Activated CD4-positive, alpha-beta T cell treated with anti-CD3 and anti-CD28 coated beads for 36 hours (primary cell): ENCODE measurements at regions not wholly inside any gene's neighbourhood (a gene's known extent, or its start where the extent isn't known, plus 50 kb on each side); places are given as distances from the start of the nearest gene placed in this dataset.

Source experiments
- ATAC-seq: fragments of 200-7000 bp; cut with Tn5 transposase; one replicate; pipeline ENCODE4 v1.10.0; 2021; ENCODE audit warnings: mild to moderate bottlenecking, moderate library complexity
- CTCF ChIA-PET: fragments of 350-600 bp; sonication (Branson Sonifier 250); formaldehyde crosslinking; loops from one replicate; lab custom pipeline; 2021; ENCODE audit warnings: antibody characterized with exemption; lab: Charles Lee
- POLR2A ChIA-PET: fragments of 350-600 bp; sonication (Branson Sonifier 250); formaldehyde crosslinking; loops from one replicate; lab custom pipeline; 2021; ENCODE audit warnings: antibody characterized with exemption, inconsistent platforms; lab: Charles Lee
- DNase-seq: peaks from one replicate; pipeline ENCODE4 v3.0.0-alpha.2; 2020
- H3K27ac Mint-ChIP-seq: one replicate; pipeline ENCODE4 v1.8.0; 2021; ENCODE audit warnings: mixed read lengths
- H3K27me3 Mint-ChIP-seq: one replicate; pipeline ENCODE4 v1.8.0; 2021; ENCODE audit warnings: mixed read lengths
- H3K36me3 Mint-ChIP-seq: one replicate; pipeline ENCODE4 v1.8.0; 2021; ENCODE audit warnings: low read depth, mixed read lengths
- H3K4me1 Mint-ChIP-seq: one replicate; pipeline ENCODE4 v1.8.0; 2021; ENCODE audit warnings: mixed read lengths
- H3K4me3 Mint-ChIP-seq: one replicate; pipeline ENCODE4 v1.8.0; 2021; ENCODE audit warnings: mild to moderate bottlenecking, moderate library complexity, mixed read lengths
- H3K9me3 Mint-ChIP-seq: one replicate; pipeline ENCODE4 v1.8.0; 2021; ENCODE audit warnings: low read depth, mixed read lengths
- intact Hi-C, 2 experiments: fragments of 100-400 bp; cut with DNase I in 1 of 2; cut with micrococcal nuclease in 1 of 2; formaldehyde crosslinking; loops; one replicate each; pipeline versions ENCODE4 v1.14.2 to v1.15.1; 2022 to 2024; cut with DNase I, micrococcal nuclease

- no peak for ATAC-seq
- peaks cover 5% of the 10 kb centered on the region for H3K27me3 Mint-ChIP-seq
- DNase-seq = no peak
- H3K4me3 Mint-ChIP-seq = no peak overlapping the region
- no peaks in the 10 kb centered on the region for H3K36me3 Mint-ChIP-seq
- ChIA-PET CTCF (interaction anchor here (0.6 to 0.9 kb wide), 3 partner anchors 15 to 1328 kb away, joined by 3 to 4 read pairs (median 3); no protein-coding TSS in a partner anchor), POLR2A (no interaction called here)
- intact Hi-C loops = loop anchor here (1.0 to 2.0 kb wide), 3 partner anchors 127 to 188 kb away; no protein-coding TSS in a partner anchor
- no peaks in the 10 kb centered on the region for H3K9me3 Mint-ChIP-seq
- H3K4me1 Mint-ChIP-seq = no peaks in the 10 kb centered on the region
- no peak overlapping the region for H3K27ac Mint-ChIP-seq
These were observed 132.0 kb downstream of the BUD13 start for GRCh38 chr11:116640641-116641402.

- Mint-ChIP-seq H3K4me1 (no peaks in the 10 kb centered on the region), H3K27ac (no peak overlapping the region), H3K36me3 (no peaks in the 10 kb centered on the region), H3K4me3 (no peak overlapping the region), H3K9me3 (no peaks in the 10 kb centered on the region), H3K27me3 (peaks cover 9% of the 10 kb centered on the region)
- DNase-seq = no peak
- POLR2A ChIA-PET = no interaction called here
- no peak for ATAC-seq
- intact Hi-C loops = no loop called here
- CTCF ChIA-PET = interaction anchor here (1.0 to 1.1 kb wide), 2 partner anchors 14 kb away, joined by 3 to 4 read pairs; no protein-coding TSS in a partner anchor
These were observed 134.3 kb downstream of the BUD13 start for GRCh38 chr11:116638463-116638862.

- no peaks in the 10 kb centered on the region for H3K9me3 Mint-ChIP-seq
- ChIA-PET CTCF (interaction anchor here (1.1 kb wide), 1 partner anchor 13 kb away, joined by 3 read pairs; no protein-coding TSS in a partner anchor), POLR2A (no interaction called here)
- H3K27ac Mint-ChIP-seq = no peak overlapping the region
- H3K27me3 Mint-ChIP-seq = peaks cover 9% of the 10 kb centered on the region
- DNase-seq (no peak), ATAC-seq (no peak)
- no peaks in the 10 kb centered on the region for H3K36me3 Mint-ChIP-seq
- H3K4me3 Mint-ChIP-seq = no peak overlapping the region
- intact Hi-C loops = no loop called here
- H3K4me1 Mint-ChIP-seq = no peaks in the 10 kb centered on the region
These were observed 135.0 kb downstream of the BUD13 start for GRCh38 chr11:116637766-116638165.

- no peak overlapping the region for H3K4me3 Mint-ChIP-seq
- DNase-seq = no peak
- intact Hi-C loops = no loop called here
- ChIA-PET POLR2A (no interaction called here), CTCF (interaction anchor here (0.8 kb wide), 1 partner anchor 1538 kb away, joined by 3 read pairs; no protein-coding TSS in a partner anchor)
- ATAC-seq = no peak
- no peaks in the 10 kb centered on the region for H3K4me1 Mint-ChIP-seq
- H3K9me3 Mint-ChIP-seq = no peaks in the 10 kb centered on the region
- peaks cover 7% of the 10 kb centered on the region for H3K27me3 Mint-ChIP-seq
- no peak overlapping the region for H3K27ac Mint-ChIP-seq
- H3K36me3 Mint-ChIP-seq = no peaks in the 10 kb centered on the region
These were observed 136.4 kb downstream of the BUD13 start for GRCh38 chr11:116636341-116636929.

DNA sequence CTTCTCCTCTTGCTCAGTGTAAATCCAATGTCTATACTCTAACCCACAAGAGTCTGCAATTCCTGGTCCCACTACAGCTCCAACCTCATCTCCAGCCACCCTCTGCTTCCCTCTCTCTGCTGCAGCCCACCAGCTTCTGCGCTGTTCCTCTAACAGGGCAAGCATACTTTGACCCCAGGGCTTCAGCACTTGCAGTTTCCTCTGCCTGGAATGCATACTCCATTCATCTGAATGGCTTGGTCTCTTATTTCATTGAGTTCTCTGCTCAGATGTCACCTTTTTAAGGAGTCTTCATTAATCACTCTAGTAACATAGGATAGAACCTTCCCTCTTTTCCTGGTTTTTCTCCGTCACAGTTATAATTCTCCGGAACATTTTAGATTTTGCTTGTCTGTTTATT, 141.6 kb downstream of the BUD13 start:
- CTCF ChIA-PET = interaction anchor here (0.6 to 1.0 kb wide), 2 partner anchors 16 to 112 kb away, joined by 3 read pairs; no protein-coding TSS in a partner anchor
- Mint-ChIP-seq H3K4me3 (no peak overlapping the region), H3K27ac (no peak overlapping the region), H3K36me3 (no peaks in the 10 kb centered on the region), H3K4me1 (no peaks in the 10 kb centered on the region), H3K9me3 (peaks cover 3% of the 10 kb centered on the region), H3K27me3 (peaks cover 7% of the 10 kb centered on the region)
- intact Hi-C loops = no loop called here
- POLR2A ChIA-PET = no interaction called here
- DNase-seq (no peak), ATAC-seq (no peak)

DNA sequence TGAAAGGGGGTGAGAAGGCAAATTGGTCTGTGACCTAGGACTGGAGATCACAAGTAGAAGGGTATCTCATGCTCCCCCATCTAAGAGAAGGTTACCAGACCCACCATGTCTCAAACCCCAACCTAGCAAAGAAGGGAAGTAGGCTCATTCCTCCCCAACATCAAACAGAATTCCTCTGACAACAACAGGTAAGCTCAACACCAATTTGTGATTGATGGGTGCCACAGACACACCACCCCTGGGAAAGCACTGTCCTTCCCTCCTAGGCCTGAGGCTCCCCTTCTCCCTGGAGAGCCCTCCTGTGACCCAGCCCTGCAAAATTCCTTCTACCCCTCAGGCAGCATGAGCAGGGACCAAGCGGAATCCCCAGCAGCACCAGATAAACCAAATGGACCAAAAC, 154.3 kb downstream of the BUD13 start:
- DNase-seq (no peak), ATAC-seq (no peak)
- CTCF ChIA-PET = no interaction called here
- no peaks in the 10 kb centered on the region for H3K9me3 Mint-ChIP-seq
- H3K4me3 Mint-ChIP-seq = no peak overlapping the region
- no peaks in the 10 kb centered on the region for H3K4me1 Mint-ChIP-seq
- H3K27me3 Mint-ChIP-seq = peaks cover 15% of the 10 kb centered on the region
- POLR2A ChIA-PET = no interaction called here
- intact Hi-C loops = no loop called here
- H3K36me3 Mint-ChIP-seq = no peaks in the 10 kb centered on the region
- no peak overlapping the region for H3K27ac Mint-ChIP-seq

GRCh38 chr11:116615211-116615865, 157.4 kb downstream of the BUD13 start:
- no peaks in the 10 kb centered on the region for H3K36me3 Mint-ChIP-seq
- no peaks in the 10 kb centered on the region for H3K9me3 Mint-ChIP-seq
- DNase-seq (no peak), ATAC-seq (no peak)
- H3K4me3 Mint-ChIP-seq = no peak overlapping the region
- ChIA-PET CTCF (interaction anchor here (0.6 kb wide), 1 partner anchor 16 kb away, joined by 3 read pairs; no protein-coding TSS in a partner anchor), POLR2A (no interaction called here)
- no peak overlapping the region for H3K27ac Mint-ChIP-seq
- intact Hi-C loops = no loop called here
- H3K27me3 Mint-ChIP-seq = peaks cover 9% of the 10 kb centered on the region
- no peaks in the 10 kb centered on the region for H3K4me1 Mint-ChIP-seq

GRCh38 chr11:116614306-116615210, 158.2 kb downstream of the BUD13 start:
- H3K4me1 Mint-ChIP-seq = no peaks in the 10 kb centered on the region
- ATAC-seq (no peak), DNase-seq (no peak)
- H3K36me3 Mint-ChIP-seq = no peaks in the 10 kb centered on the region
- peaks cover 7% of the 10 kb centered on the region for H3K27me3 Mint-ChIP-seq
- no peaks in the 10 kb centered on the region for H3K9me3 Mint-ChIP-seq
- ChIA-PET CTCF (interaction anchor here (0.6 kb wide), 1 partner anchor 16 kb away, joined by 3 read pairs; no protein-coding TSS in a partner anchor), POLR2A (no interaction called here)
- H3K27ac Mint-ChIP-seq = no peak overlapping the region
- intact Hi-C loops = no loop called here
- H3K4me3 Mint-ChIP-seq = no peak overlapping the region

GRCh38 chr11:116613206-116613875, 159.4 kb downstream of the BUD13 start:
- no peaks in the 10 kb centered on the region for H3K9me3 Mint-ChIP-seq
- ChIA-PET CTCF (no interaction called here), POLR2A (no interaction called here)
- ATAC-seq = no peak
- no peak overlapping the region for H3K27ac Mint-ChIP-seq
- no peak overlapping the region for H3K4me3 Mint-ChIP-seq
- H3K36me3 Mint-ChIP-seq = no peaks in the 10 kb centered on the region
- DNase-seq = no peak
- intact Hi-C loops = no loop called here
- H3K27me3 Mint-ChIP-seq = peaks cover 7% of the 10 kb centered on the region
- no peaks in the 10 kb centered on the region for H3K4me1 Mint-ChIP-seq

DNA sequence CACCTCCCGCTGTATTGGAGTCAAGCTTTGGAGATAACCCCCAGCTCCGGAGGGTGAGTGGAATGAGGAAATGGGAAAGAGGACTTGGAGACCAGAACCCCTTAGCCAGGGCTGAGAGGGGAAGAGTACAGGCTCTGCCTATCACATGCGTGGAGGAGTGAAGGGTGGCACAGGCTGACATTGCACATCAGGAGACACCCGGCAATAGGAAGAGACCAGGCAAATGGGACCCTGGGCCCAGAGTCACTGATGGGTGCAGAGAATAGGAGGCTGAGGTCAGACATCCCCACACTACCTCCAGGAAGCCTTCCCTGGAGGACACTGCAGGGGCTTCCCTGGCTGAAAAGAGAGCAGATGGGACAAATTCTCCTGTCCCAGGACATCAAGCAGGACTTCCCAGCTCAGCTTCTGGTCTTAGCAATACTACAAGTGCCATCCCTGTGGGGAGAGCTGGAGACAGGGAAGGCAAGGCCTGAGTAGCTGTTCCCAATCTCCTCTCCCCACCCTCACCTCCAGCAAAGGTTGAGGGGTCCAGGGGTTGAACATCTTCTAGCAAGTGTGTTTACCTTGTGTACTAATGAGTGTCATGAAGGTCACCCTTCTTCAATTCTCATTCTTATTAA, 160.7 kb downstream of the BUD13 start:
- ChIA-PET CTCF (interaction anchor here (0.6 kb wide), 1 partner anchor 908 kb away, joined by 3 read pairs; no protein-coding TSS in a partner anchor), POLR2A (no interaction called here)
- Mint-ChIP-seq H3K27ac (no peak overlapping the region), H3K4me1 (no peaks in the 10 kb centered on the region), H3K9me3 (no peaks in the 10 kb centered on the region), H3K27me3 (peaks cover 6% of the 10 kb centered on the region), H3K4me3 (no peak overlapping the region), H3K36me3 (no peaks in the 10 kb centered on the region)
- DNase-seq (no peak), ATAC-seq (no peak)
- intact Hi-C loops = no loop called here
